NB4 (cell line): ENCODE measurements at regions not wholly inside any gene's neighbourhood (a gene's known extent, or its start where the extent isn't known, plus 50 kb on each side); places are given as distances from the start of the nearest gene placed in this dataset.

Experiments used
- DNase-seq: peaks from one replicate; pipeline ENCODE4 v3.0.0; 2010; ENCODE audit warnings: low read depth
- H3K4me3 ChIP-seq: one replicate; pipeline ENCODE4 v1.5.1; 2011; ENCODE audit warnings: mild to moderate bottlenecking, low read depth, low read length, moderate library complexity
- CTCF ChIP-seq: IDR thresholded peaks from one replicate; pipeline ENCODE4 v1.5.1; 2012; ENCODE audit warnings: low read depth, low read length
- MAX ChIP-seq: IDR thresholded peaks from 2 replicates; pipeline ENCODE4 v1.6.1; 2011; ENCODE audit warnings: low read depth, low read length
- MYC ChIP-seq: IDR thresholded peaks from 2 replicates; pipeline ENCODE4 v1.6.1; 2011; ENCODE audit warnings: low read depth, low read length
- POLR2A ChIP-seq: IDR thresholded peaks from 2 replicates; pipeline ENCODE4 v1.6.1; 2011; ENCODE audit warnings: mild to moderate bottlenecking; ENCODE audit not compliant: insufficient read length; ENCODE audit errors: extremely low read depth

DNA sequence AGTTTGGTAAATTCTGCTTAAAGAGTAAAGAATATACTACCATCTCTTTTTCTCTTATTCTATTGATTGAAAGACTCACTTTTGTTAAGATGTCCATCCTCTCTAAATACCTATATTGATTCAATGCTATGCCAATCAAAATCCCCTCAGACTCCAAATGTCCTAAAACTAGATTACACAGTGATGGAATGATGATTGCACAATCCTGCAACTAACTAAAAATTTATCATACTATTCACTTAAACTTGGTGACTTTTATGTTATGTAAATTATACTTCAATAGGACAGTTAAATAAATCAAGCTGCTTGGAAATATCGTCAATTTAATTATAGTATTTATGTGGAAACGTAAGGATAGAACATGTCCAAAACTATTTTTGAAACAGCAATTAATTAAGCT, 2765.1 kb upstream of the PCDH20 start:
- H3K4me3 ChIP-seq = no peak overlapping the region
- no peak for DNase-seq
- TF ChIP-seq POLR2A = no peak
- TF ChIP-seq MYC = no peak
- TF ChIP-seq MAX = no peak
- TF ChIP-seq CTCF = no peak

GRCh38 chr13:64165826-64166225, 2750.2 kb upstream of the PCDH20 start:
- DNase-seq = no peak
- H3K4me3 ChIP-seq = no peak overlapping the region
- TF ChIP-seq MAX = no peak
- TF ChIP-seq POLR2A = no peak
- no peak for TF ChIP-seq MYC
- no peak for TF ChIP-seq CTCF

- H3K4me3 ChIP-seq = no peak overlapping the region
- no peak for DNase-seq
- TF ChIP-seq POLR2A (no peak), MYC (no peak), MAX (no peak), CTCF (no peak)
These were observed 2748.8 kb upstream of the PCDH20 start for GRCh38 chr13:64164435-64164834.

DNA sequence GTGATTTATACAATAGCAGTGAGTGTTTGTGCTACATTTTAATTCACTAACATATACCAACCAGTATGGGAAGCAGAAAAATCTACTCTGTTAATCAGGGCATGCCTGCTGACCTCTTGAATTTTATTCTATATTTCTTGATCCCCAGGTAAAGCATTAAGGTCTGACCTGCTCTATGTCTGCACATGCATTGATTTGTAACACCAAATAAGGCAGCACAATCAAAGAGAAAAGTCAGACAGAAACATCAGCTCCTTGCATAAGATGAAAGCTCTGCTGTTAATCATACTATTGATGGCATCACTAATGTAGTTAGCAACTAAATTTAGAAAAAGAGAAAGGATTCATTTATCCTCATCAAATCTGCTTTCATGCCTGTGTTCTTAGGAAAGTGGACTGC, 2744.8 kb upstream of the PCDH20 start:
- H3K4me3 ChIP-seq = no peak overlapping the region
- no peak for TF ChIP-seq MYC
- no peak for DNase-seq

- TF ChIP-seq MAX (no peak), CTCF (no peak)
- no peak overlapping the region for H3K4me3 ChIP-seq
- DNase-seq = no peak
These were observed 2743.3 kb upstream of the PCDH20 start for GRCh38 chr13:64158908-64159307.

- peak; percentile 4 for DNase-seq
- TF ChIP-seq MYC = no peak
- no peak for TF ChIP-seq MAX
- TF ChIP-seq CTCF = no peak
- no peak for TF ChIP-seq POLR2A
- H3K4me3 ChIP-seq = no peak overlapping the region
These were observed 2738.9 kb upstream of the PCDH20 start for GRCh38 chr13:64154514-64154913.
